Adrenal gland (tissue), 5 donors: ENCODE measurements at regions not wholly inside any gene's neighbourhood (a gene's known extent, or its start where the extent isn't known, plus 50 kb on each side); places are given as distances from the start of the nearest gene placed in this dataset.

Source experiments
- POLR2A ChIP-seq, 2 donors: fragments of 450-650 bp; IDR thresholded peaks; one replicate each; pipeline ENCODE4 v1.6.1; 2017; ENCODE audit warnings: antibody characterized with exemption in 2 of 2, mild to moderate bottlenecking in 2 of 2, moderate library complexity in 1 of 2
- TF ChIP-seq, protein P1 (sequence below), 6 experiments: fragments of 450-650 bp in 4 of 6; fragments of 200-600 bp in 2 of 6; sonication (generic) in 1 of 6; IDR thresholded peaks; 1 replicate in 5 of 6; 2 replicates in 1 of 6; pipeline versions ENCODE4 v1.5.1 to v1.8.0; 2016 to 2021; ENCODE audit warnings: antibody characterized with exemption in 6 of 6, mild to moderate bottlenecking in 2 of 6, moderate library complexity in 1 of 6
- donor health status: DM: no; HTN: no; CAD: no.

DNA sequence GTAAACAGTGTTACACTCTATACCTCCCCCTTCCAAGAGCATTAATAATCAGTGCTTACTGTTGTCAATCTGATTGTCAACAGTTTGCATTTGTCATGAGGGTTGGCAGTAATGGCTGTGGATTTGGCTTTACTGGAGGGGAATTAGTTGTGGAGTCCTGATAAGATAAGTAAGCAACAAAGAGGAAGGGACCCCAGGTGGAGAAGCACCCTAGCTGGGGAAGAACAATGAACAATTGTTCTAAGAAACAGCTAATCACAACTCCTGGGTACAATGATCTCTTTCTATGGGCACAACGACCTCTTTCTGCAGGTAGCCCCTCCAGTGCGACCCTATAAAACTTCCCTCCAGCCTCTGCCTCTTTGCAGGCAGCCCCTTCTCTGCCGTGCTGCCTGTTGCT lies 53.2 kb upstream of the CDKN2AIP start:
- TF ChIP-seq, protein P1, sequence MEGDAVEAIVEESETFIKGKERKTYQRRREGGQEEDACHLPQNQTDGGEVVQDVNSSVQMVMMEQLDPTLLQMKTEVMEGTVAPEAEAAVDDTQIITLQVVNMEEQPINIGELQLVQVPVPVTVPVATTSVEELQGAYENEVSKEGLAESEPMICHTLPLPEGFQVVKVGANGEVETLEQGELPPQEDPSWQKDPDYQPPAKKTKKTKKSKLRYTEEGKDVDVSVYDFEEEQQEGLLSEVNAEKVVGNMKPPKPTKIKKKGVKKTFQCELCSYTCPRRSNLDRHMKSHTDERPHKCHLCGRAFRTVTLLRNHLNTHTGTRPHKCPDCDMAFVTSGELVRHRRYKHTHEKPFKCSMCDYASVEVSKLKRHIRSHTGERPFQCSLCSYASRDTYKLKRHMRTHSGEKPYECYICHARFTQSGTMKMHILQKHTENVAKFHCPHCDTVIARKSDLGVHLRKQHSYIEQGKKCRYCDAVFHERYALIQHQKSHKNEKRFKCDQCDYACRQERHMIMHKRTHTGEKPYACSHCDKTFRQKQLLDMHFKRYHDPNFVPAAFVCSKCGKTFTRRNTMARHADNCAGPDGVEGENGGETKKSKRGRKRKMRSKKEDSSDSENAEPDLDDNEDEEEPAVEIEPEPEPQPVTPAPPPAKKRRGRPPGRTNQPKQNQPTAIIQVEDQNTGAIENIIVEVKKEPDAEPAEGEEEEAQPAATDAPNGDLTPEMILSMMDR (IDR thresholded peaks at IDR 0.05), result no peak
- no peak for TF ChIP-seq POLR2A (IDR thresholded peaks at IDR 0.05)
